Spleen (tissue), 7 donors: ENCODE measurements at regions not wholly inside any gene's neighbourhood (a gene's known extent, or its start where the extent isn't known, plus 50 kb on each side); places are given as distances from the start of the nearest gene placed in this dataset.

Source experiments
- CTCF ChIP-seq, 11 experiments: fragments of 200-600 bp in 7 of 11; fragments of 450-650 bp in 4 of 11; sonication (generic) in 4 of 11; IDR thresholded peaks in 8 of 11; conservative IDR thresholded peaks in 3 of 11; 1 replicate in 7 of 11; 2 replicates in 4 of 11; pipeline versions ENCODE4 v1.4.0 to v1.8.0; 2016 to 2021; ENCODE audit warnings: antibody characterized with exemption in 11 of 11, inconsistent platforms in 4 of 11, mild to moderate bottlenecking in 1 of 11
- POLR2A ChIP-seq, 3 donors: fragments of 450-650 bp; IDR thresholded peaks; one replicate each; pipeline ENCODE4 v1.5.1; 2017; ENCODE audit warnings: antibody characterized with exemption in 3 of 3, mild to moderate bottlenecking in 1 of 3
- POLR2AphosphoS5 ChIP-seq, 3 donors: sonication (generic); formaldehyde crosslinking; IDR thresholded peaks; one replicate each; pipeline ENCODE4 v1.5.1; 2017; ENCODE audit warnings: antibody characterized with exemption in 3 of 3
- donor health status: DM: no; HTN: no; CAD: no; lungs with moderate emphysema.
- donor health status: DM: no; HTN: no; CAD: no.
- donor health status: DM: no; HTN: no; CAD: no.

GRCh38 chr1:2919841-2920240 is 101.4 kb upstream of the ACTRT2 start:
- no peak for TF ChIP-seq CTCF (IDR thresholded peaks at IDR 0.05 in 8 of 11, conservative IDR thresholded peaks at IDR 0.05 in 3 of 11)
- no peak for TF ChIP-seq POLR2A (IDR thresholded peaks at IDR 0.05)
- no peak for TF ChIP-seq POLR2AphosphoS5 (IDR thresholded peaks at IDR 0.05)
